Endodermal cell (in vitro differentiated cells): ENCODE measurements at regions not wholly inside any gene's neighbourhood (a gene's known extent, or its start where the extent isn't known, plus 50 kb on each side); places are given as distances from the start of the nearest gene placed in this dataset.

ENCODE experiments used
- DNase-seq: peaks from one replicate; pipeline ENCODE4 v3.0.0-alpha.2; 2017
- H3K27ac ChIP-seq: 2 replicates; pipeline ENCODE4 v1.5.1; 2013; ENCODE audit warnings: mild to moderate bottlenecking, low read depth, low read length, moderate library complexity
- H3K27me3 ChIP-seq: 2 replicates; pipeline ENCODE4 v1.6.1; 2013; ENCODE audit warnings: mild to moderate bottlenecking, low read length, moderate library complexity; ENCODE audit not compliant: insufficient read depth, control insufficient read depth, poor library complexity, severe bottlenecking
- H3K36me3 ChIP-seq: 2 replicates; pipeline ENCODE4 v1.7.0; 2013; ENCODE audit warnings: mild to moderate bottlenecking, low read length, moderate library complexity; ENCODE audit not compliant: control insufficient read depth, insufficient read depth
- H3K4me1 ChIP-seq: one replicate; pipeline ENCODE4 v1.7.0; 2013; ENCODE audit warnings: low read length; ENCODE audit not compliant: control insufficient read depth, insufficient read depth
- H3K4me3 ChIP-seq: 2 replicates; pipeline ENCODE4 v1.5.1; 2013; ENCODE audit warnings: mild to moderate bottlenecking, low read length, moderate library complexity
- H3K9ac ChIP-seq: 2 replicates; pipeline ENCODE4 v1.6.1; 2013; ENCODE audit warnings: mild to moderate bottlenecking, low read length, moderate library complexity; ENCODE audit not compliant: poor library complexity, severe bottlenecking; ENCODE audit errors: extremely low read depth
- H3K9me3 ChIP-seq: 2 replicates; pipeline ENCODE4 v1.6.1; 2013; ENCODE audit warnings: mild to moderate bottlenecking, low read length, moderate library complexity; ENCODE audit not compliant: control insufficient read depth
- H3K27ac Mint-ChIP-seq: 2 replicates; pipeline ENCODE4 v1.8.0; 2020; ENCODE audit warnings: mixed read lengths
- H3K27me3 Mint-ChIP-seq: 2 replicates; pipeline ENCODE4 v1.8.0; 2021; ENCODE audit warnings: mild to moderate bottlenecking, mixed read lengths; ENCODE audit not compliant: insufficient read depth
- H3K36me3 Mint-ChIP-seq: 2 replicates; pipeline ENCODE4 v1.8.0; 2020; ENCODE audit warnings: low read depth, mixed read lengths
- H3K4me1 Mint-ChIP-seq: 2 replicates; pipeline ENCODE4 v1.8.0; 2020; ENCODE audit warnings: mixed read lengths
- H3K4me3 Mint-ChIP-seq: 2 replicates; pipeline ENCODE4 v1.8.0; 2020; ENCODE audit warnings: mild to moderate bottlenecking, moderate library complexity, mixed read lengths
- H3K9me3 Mint-ChIP-seq: 2 replicates; pipeline ENCODE4 v1.8.0; 2020; ENCODE audit warnings: mild to moderate bottlenecking, mixed read lengths
- WGBS, 2 experiments: methylation state at CpG; one replicate each; pipeline versions ENCODE4 v1.1.5 to v1.1.7; 2013; ENCODE audit warnings: missing lambda C conversion rate in 2 of 2, mixed read lengths in 1 of 2; ENCODE audit not compliant: insufficient coverage in 1 of 2, insufficient read length in 1 of 2; 5-methylcytosine and 5-hydroxymethylcytosine counted together
- TF ChIP-seq, protein P1 (sequence below): fragments of 200-600 bp; sonication (generic); conservative IDR thresholded peaks from 2 replicates; pipeline ENCODE4 v1.5.0; 2021; ENCODE audit warnings: antibody characterized with exemption, mild to moderate bottlenecking

- H3K4me3 ChIP-seq, result no peak overlapping the region
- peaks cover 11% of the 10 kb centered on the region for H3K4me1 Mint-ChIP-seq
- H3K27ac ChIP-seq, result no peak overlapping the region
- no peaks in the 10 kb centered on the region for H3K27me3 ChIP-seq
- 67 to 100% methylated on average over 1 to 3 of the region's 3 CpGs for WGBS, 2 experiments
- H3K27ac Mint-ChIP-seq, result no peak overlapping the region
- TF ChIP-seq, protein P1, sequence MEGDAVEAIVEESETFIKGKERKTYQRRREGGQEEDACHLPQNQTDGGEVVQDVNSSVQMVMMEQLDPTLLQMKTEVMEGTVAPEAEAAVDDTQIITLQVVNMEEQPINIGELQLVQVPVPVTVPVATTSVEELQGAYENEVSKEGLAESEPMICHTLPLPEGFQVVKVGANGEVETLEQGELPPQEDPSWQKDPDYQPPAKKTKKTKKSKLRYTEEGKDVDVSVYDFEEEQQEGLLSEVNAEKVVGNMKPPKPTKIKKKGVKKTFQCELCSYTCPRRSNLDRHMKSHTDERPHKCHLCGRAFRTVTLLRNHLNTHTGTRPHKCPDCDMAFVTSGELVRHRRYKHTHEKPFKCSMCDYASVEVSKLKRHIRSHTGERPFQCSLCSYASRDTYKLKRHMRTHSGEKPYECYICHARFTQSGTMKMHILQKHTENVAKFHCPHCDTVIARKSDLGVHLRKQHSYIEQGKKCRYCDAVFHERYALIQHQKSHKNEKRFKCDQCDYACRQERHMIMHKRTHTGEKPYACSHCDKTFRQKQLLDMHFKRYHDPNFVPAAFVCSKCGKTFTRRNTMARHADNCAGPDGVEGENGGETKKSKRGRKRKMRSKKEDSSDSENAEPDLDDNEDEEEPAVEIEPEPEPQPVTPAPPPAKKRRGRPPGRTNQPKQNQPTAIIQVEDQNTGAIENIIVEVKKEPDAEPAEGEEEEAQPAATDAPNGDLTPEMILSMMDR, result no peak
- no peak for DNase-seq
- no peaks in the 10 kb centered on the region for H3K4me1 ChIP-seq
- H3K9me3 Mint-ChIP-seq, result no peaks in the 10 kb centered on the region
- no peaks in the 10 kb centered on the region for H3K27me3 Mint-ChIP-seq
- no peak overlapping the region for H3K9ac ChIP-seq
- H3K4me3 Mint-ChIP-seq, result no peak overlapping the region
- no peaks in the 10 kb centered on the region for H3K36me3 Mint-ChIP-seq
- no peaks in the 10 kb centered on the region for H3K9me3 ChIP-seq
- no peaks in the 10 kb centered on the region for H3K36me3 ChIP-seq
Measured at GRCh38 chr11:121755906-121756305, 303.1 kb upstream of the SORL1-AS1 start.

GRCh38 chr11:121755191-121755590, 302.4 kb upstream of the SORL1-AS1 start:
- TF ChIP-seq, protein P1, result no peak
- Histone ChIP-seq H3K27ac (no peak overlapping the region), H3K9me3 (no peaks in the 10 kb centered on the region), H3K4me3 (no peak overlapping the region), H3K9ac (no peak overlapping the region), H3K27me3 (no peaks in the 10 kb centered on the region), H3K36me3 (no peaks in the 10 kb centered on the region), H3K4me1 (no peaks in the 10 kb centered on the region)
- Mint-ChIP-seq H3K4me1 (peaks cover 11% of the 10 kb centered on the region), H3K4me3 (no peak overlapping the region), H3K36me3 (no peaks in the 10 kb centered on the region), H3K27ac (no peak overlapping the region), H3K9me3 (no peaks in the 10 kb centered on the region), H3K27me3 (no peaks in the 10 kb centered on the region)
- 90 to 100% methylated on average over 2 of the region's 2 CpGs for WGBS, 2 experiments
- no peak for DNase-seq

DNA sequence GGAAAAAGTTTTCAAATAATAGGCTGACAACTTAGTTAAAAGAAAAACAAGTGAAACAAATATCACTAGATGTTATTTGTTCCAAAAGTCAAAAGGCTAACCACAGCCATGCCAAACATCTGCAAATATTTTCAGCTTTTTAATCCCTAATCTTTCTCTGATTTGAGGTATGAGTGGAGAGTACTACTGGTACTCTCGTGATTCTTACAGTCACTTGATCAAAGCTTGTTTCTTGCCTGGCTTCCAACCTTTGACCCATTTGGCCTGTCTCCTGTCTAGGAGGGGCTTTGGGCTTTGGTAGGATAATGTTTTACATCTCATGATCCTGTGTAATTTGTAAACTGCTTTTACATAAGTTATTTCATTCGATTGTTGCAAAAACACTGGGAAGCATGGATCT, 301.8 kb upstream of the SORL1-AS1 start:
- TF ChIP-seq, protein P1, result no peak
- Histone ChIP-seq H3K9me3 (no peaks in the 10 kb centered on the region), H3K9ac (no peak overlapping the region), H3K27ac (no peak overlapping the region), H3K4me3 (no peak overlapping the region), H3K4me1 (no peaks in the 10 kb centered on the region), H3K27me3 (no peaks in the 10 kb centered on the region), H3K36me3 (no peaks in the 10 kb centered on the region)
- Mint-ChIP-seq H3K4me3 (no peak overlapping the region), H3K27me3 (no peaks in the 10 kb centered on the region), H3K9me3 (no peaks in the 10 kb centered on the region), H3K36me3 (no peaks in the 10 kb centered on the region), H3K27ac (no peak overlapping the region), H3K4me1 (peaks cover 11% of the 10 kb centered on the region)
- 91 to 100% methylated on average over 1 to 2 of the region's 2 CpGs for WGBS, 2 experiments
- DNase-seq, result no peak
